Activated T-helper 17 cell treated with anti-CD3 and anti-CD28 coated beads, Interleukin-2, amount 50 U/mL, for 72 hours (primary cell): ENCODE measurements at regions not wholly inside any gene's neighbourhood (a gene's known extent, or its start where the extent isn't known, plus 50 kb on each side); places are given as distances from the start of the nearest gene placed in this dataset.
"Not testable (repeated sequence)": the region's sequence is repeated elsewhere in the genome, so short reads cannot be mapped to it uniquely, and the experiment has no call there.

Source experiments
- ATAC-seq: fragments of 150-1000 bp; cut with Tn5 transposase; replicated peaks from 2 replicates; pipeline ENCODE4 v1.10.0; 2021; ENCODE audit warnings: mild to moderate bottlenecking, moderate library complexity
- H3K27ac Mint-ChIP-seq: one replicate; pipeline ENCODE4 v1.8.0; 2022; ENCODE audit warnings: mixed read lengths
- H3K27me3 Mint-ChIP-seq: one replicate; pipeline ENCODE4 v1.8.0; 2022; ENCODE audit warnings: mixed read lengths
- H3K36me3 Mint-ChIP-seq: one replicate; pipeline ENCODE4 v1.8.0; 2022; ENCODE audit warnings: low read depth, mild to moderate bottlenecking, mixed read lengths
- H3K4me1 Mint-ChIP-seq: one replicate; pipeline ENCODE4 v1.8.0; 2022; ENCODE audit warnings: mixed read lengths
- H3K4me3 Mint-ChIP-seq: one replicate; pipeline ENCODE4 v1.8.0; 2022; ENCODE audit warnings: mild to moderate bottlenecking, mixed read lengths
- H3K9me3 Mint-ChIP-seq: one replicate; pipeline ENCODE4 v1.8.0; 2022; ENCODE audit warnings: mixed read lengths

GRCh38 chr1:8241417-8242014 is 76.4 kb upstream of the SLC45A1 start:
- no peaks in the 10 kb centered on the region for H3K4me1 Mint-ChIP-seq
- no peak overlapping the region for H3K4me3 Mint-ChIP-seq
- no peaks in the 10 kb centered on the region for H3K36me3 Mint-ChIP-seq
- H3K27me3 Mint-ChIP-seq, result peaks cover 7% of the 10 kb centered on the region
- H3K27ac Mint-ChIP-seq, result no peak overlapping the region
- no peaks in the 10 kb centered on the region for H3K9me3 Mint-ChIP-seq
- ATAC-seq, result no peak

- no peaks in the 10 kb centered on the region for H3K9me3 Mint-ChIP-seq
- H3K4me1 Mint-ChIP-seq, result no peaks in the 10 kb centered on the region
- peaks cover 15% of the 10 kb centered on the region for H3K27me3 Mint-ChIP-seq
- no peak overlapping the region for H3K27ac Mint-ChIP-seq
- H3K36me3 Mint-ChIP-seq, result no peaks in the 10 kb centered on the region
- no peak for ATAC-seq
- H3K4me3 Mint-ChIP-seq, result no peak overlapping the region
These were observed 78.4 kb upstream of the SLC45A1 start for GRCh38 chr1:8239306-8240023.

- Mint-ChIP-seq H3K27me3 (peaks cover 15% of the 10 kb centered on the region), H3K9me3 (no peaks in the 10 kb centered on the region), H3K27ac (no peak overlapping the region), H3K4me3 (no peak overlapping the region), H3K4me1 (no peaks in the 10 kb centered on the region), H3K36me3 (no peaks in the 10 kb centered on the region)
- no peak for ATAC-seq
These were observed 78.9 kb upstream of the SLC45A1 start for GRCh38 chr1:8239039-8239305.

- Mint-ChIP-seq H3K36me3 (no peaks in the 10 kb centered on the region), H3K4me1 (no peaks in the 10 kb centered on the region), H3K9me3 (no peaks in the 10 kb centered on the region), H3K27ac (no peak overlapping the region), H3K4me3 (no peak overlapping the region), H3K27me3 (peaks cover 15% of the 10 kb centered on the region)
- ATAC-seq, result peak; percentile 21
These were observed 79.5 kb upstream of the SLC45A1 start for GRCh38 chr1:8238141-8239038.

GRCh38 chr1:8232036-8232757 is 85.7 kb upstream of the SLC45A1 start:
- H3K9me3 Mint-ChIP-seq, result peaks cover 6% of the 10 kb centered on the region
- no peaks in the 10 kb centered on the region for H3K4me1 Mint-ChIP-seq
- H3K36me3 Mint-ChIP-seq, result no peaks in the 10 kb centered on the region

GRCh38 chr1:8230292-8230621 is 87.7 kb upstream of the SLC45A1 start:
- Mint-ChIP-seq H3K36me3 (no peaks in the 10 kb centered on the region), H3K27ac (no peak overlapping the region), H3K4me1 (no peaks in the 10 kb centered on the region), H3K4me3 (no peak overlapping the region), H3K27me3 (peaks cover 33% of the 10 kb centered on the region), H3K9me3 (peaks cover 10% of the 10 kb centered on the region)
- ATAC-seq, result no peak

More at GRCh38 chr1:8232036-8232757, 85.7 kb upstream of the SLC45A1 start:
- Mint-ChIP-seq H3K27ac (peak overlapping the region; percentile 31), H3K4me3 (no peak overlapping the region), H3K27me3 (peaks cover 24% of the 10 kb centered on the region)
- no peak for ATAC-seq

- H3K36me3 Mint-ChIP-seq, result no peaks in the 10 kb centered on the region
- peaks cover 10% of the 10 kb centered on the region for H3K9me3 Mint-ChIP-seq
- H3K27ac Mint-ChIP-seq, result peak overlapping the region; percentile 65
- H3K27me3 Mint-ChIP-seq, result peaks cover 25% of the 10 kb centered on the region
- H3K4me3 Mint-ChIP-seq, result no peak overlapping the region
- ATAC-seq, result no peak
- peaks cover 5% of the 10 kb centered on the region for H3K4me1 Mint-ChIP-seq
These were observed 89.7 kb upstream of the SLC45A1 start for GRCh38 chr1:8228253-8228652.

GRCh38 chr1:8227674-8228073 is 90.2 kb upstream of the SLC45A1 start:
- H3K4me3 Mint-ChIP-seq, H3K9me3 Mint-ChIP-seq, H3K4me1 Mint-ChIP-seq, H3K36me3 Mint-ChIP-seq, ATAC-seq: not testable (repeated sequence)
- Mint-ChIP-seq H3K27me3 (peaks cover 23% of the 10 kb centered on the region), H3K27ac (peak overlapping the region; percentile 65)

- no peak overlapping the region for H3K27ac Mint-ChIP-seq
- peaks cover 10% of the 10 kb centered on the region for H3K9me3 Mint-ChIP-seq
- ATAC-seq, result no peak
- peaks cover 22% of the 10 kb centered on the region for H3K27me3 Mint-ChIP-seq
- no peaks in the 10 kb centered on the region for H3K36me3 Mint-ChIP-seq
- no peak overlapping the region for H3K4me3 Mint-ChIP-seq
- H3K4me1 Mint-ChIP-seq, result peaks cover 5% of the 10 kb centered on the region
These were observed 91.2 kb upstream of the SLC45A1 start for GRCh38 chr1:8226747-8227146.

- not testable (repeated sequence) for H3K4me3 Mint-ChIP-seq, H3K4me1 Mint-ChIP-seq, H3K36me3 Mint-ChIP-seq, H3K9me3 Mint-ChIP-seq, H3K27ac Mint-ChIP-seq, ATAC-seq
- H3K27me3 Mint-ChIP-seq, result peaks cover 24% of the 10 kb centered on the region
These were observed 91.9 kb upstream of the SLC45A1 start for GRCh38 chr1:8226024-8226423.

- H3K36me3 Mint-ChIP-seq, result no peaks in the 10 kb centered on the region
- H3K27me3 Mint-ChIP-seq, result peaks cover 29% of the 10 kb centered on the region
- peaks cover 10% of the 10 kb centered on the region for H3K9me3 Mint-ChIP-seq
- no peak for ATAC-seq
- H3K4me3 Mint-ChIP-seq, result no peak overlapping the region
- H3K27ac Mint-ChIP-seq, result no peak overlapping the region
- H3K4me1 Mint-ChIP-seq, result peaks cover 5% of the 10 kb centered on the region
These were observed 94.4 kb upstream of the SLC45A1 start for GRCh38 chr1:8223526-8223925.

- peaks cover 23% of the 10 kb centered on the region for H3K27me3 Mint-ChIP-seq
- no peak for ATAC-seq
- no peaks in the 10 kb centered on the region for H3K36me3 Mint-ChIP-seq
- H3K4me1 Mint-ChIP-seq, result peaks cover 5% of the 10 kb centered on the region
- H3K9me3 Mint-ChIP-seq, result peaks cover 6% of the 10 kb centered on the region
- no peak overlapping the region for H3K27ac Mint-ChIP-seq
- H3K4me3 Mint-ChIP-seq, result no peak overlapping the region
These were observed 95.1 kb upstream of the SLC45A1 start for GRCh38 chr1:8222789-8223188.

- H3K27ac Mint-ChIP-seq, result no peak overlapping the region
- no peaks in the 10 kb centered on the region for H3K9me3 Mint-ChIP-seq
- ATAC-seq, result no peak
- H3K4me3 Mint-ChIP-seq, result no peak overlapping the region
- peaks cover 27% of the 10 kb centered on the region for H3K27me3 Mint-ChIP-seq
- no peaks in the 10 kb centered on the region for H3K4me1 Mint-ChIP-seq
- no peaks in the 10 kb centered on the region for H3K36me3 Mint-ChIP-seq
These were observed 98.4 kb upstream of the SLC45A1 start for GRCh38 chr1:8219530-8219929.

GRCh38 chr1:8218351-8219092 is 99.4 kb upstream of the SLC45A1 start:
- H3K27ac Mint-ChIP-seq, result no peak overlapping the region
- no peak overlapping the region for H3K4me3 Mint-ChIP-seq
- peaks cover 30% of the 10 kb centered on the region for H3K27me3 Mint-ChIP-seq
- H3K36me3 Mint-ChIP-seq, result no peaks in the 10 kb centered on the region
- H3K9me3 Mint-ChIP-seq, result no peaks in the 10 kb centered on the region
- no peak for ATAC-seq
- H3K4me1 Mint-ChIP-seq, result no peaks in the 10 kb centered on the region
